ELR (cell line): ENCODE measurements at regions not wholly inside any gene's neighbourhood (a gene's known extent, or its start where the extent isn't known, plus 50 kb on each side); places are given as distances from the start of the nearest gene placed in this dataset.

Experiments
- DNase-seq: peaks from one replicate; pipeline ENCODE4 v3.0.0-alpha.2; 2015; ENCODE audit warnings: low read depth

DNA sequence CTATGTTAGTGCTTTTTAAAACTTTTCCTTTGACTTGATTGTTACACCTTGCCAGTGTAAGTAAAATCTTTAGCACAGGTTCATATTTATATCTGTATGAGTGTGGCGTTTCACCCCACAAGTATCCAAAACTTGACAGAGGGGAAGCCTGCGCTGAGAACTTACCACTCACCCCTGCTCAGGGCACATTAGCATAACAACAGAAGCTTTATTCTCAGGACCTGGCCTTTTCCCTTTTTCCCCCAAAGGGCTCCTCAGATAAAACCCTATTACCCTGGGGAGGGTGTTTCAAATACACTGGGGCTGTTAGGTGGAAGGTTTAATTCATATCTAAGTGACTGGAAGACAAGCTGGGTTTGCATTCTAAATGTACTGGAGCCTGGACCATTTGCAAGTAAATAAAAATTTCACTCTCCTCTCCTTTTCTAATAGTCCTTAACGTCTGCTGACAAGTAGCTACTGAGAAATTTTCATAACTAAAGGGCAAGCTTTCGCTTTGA, 276.6 kb downstream of the RNF152 start:
- no peak for DNase-seq

DNA sequence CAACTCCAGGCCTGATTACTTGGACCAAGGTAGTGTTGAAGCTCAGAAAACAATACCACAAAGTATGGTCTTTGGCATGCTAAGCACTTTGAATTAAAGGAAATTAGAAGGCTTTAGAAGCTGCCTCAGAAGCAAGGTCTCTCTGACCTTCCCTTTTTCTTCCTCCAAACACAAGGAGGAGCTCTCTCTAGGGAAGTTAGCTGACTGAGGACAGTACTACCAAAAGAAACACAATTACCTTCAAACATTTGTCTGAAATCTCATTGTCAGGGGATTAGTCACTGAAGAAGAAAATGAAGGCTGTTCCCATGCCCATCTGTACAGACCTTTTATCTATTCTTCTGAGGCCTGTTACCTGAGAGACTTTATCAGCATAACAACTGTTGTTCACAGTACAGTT, 279.3 kb downstream of the CDH20 start:
- DNase-seq = peak; percentile 37

GRCh38 chr18:61609131-61609530, 275.9 kb downstream of the CDH20 start:
- no peak for DNase-seq

DNA sequence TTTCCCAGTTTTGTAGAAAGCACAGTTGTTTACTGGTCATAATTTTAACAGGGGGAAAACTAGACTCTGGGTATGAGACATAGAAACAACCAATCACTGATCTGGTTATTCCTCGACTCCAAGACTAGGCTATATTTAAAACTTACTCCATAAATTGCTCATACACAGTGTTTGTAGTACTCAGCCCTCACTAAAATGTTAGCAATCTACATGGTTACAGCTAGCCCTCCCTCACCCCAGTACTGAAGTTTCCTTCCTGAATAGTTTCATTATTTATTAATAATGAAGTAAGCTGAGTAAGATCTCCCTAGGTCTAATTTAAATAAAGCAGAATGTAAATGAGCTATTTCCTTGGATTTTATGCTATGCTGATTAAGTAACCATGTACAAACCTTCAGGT, 275.1 kb downstream of the CDH20 start:
- peak; percentile 30 for DNase-seq

GRCh38 chr18:61607867-61608266, 274.6 kb downstream of the CDH20 start:
- no peak for DNase-seq

- peak; percentile 96 for DNase-seq
These were observed 273.5 kb downstream of the CDH20 start for GRCh38 chr18:61606759-61607158.

- DNase-seq = peak; percentile 53
These were observed 272.9 kb downstream of the CDH20 start for GRCh38 chr18:61606068-61606660.

GRCh38 chr18:61605376-61606067, 272.3 kb downstream of the CDH20 start:
- DNase-seq = no peak
